Kasumi-1 (cell line): ENCODE measurements at regions not wholly inside any gene's neighbourhood (a gene's known extent, or its start where the extent isn't known, plus 50 kb on each side); places are given as distances from the start of the nearest gene placed in this dataset.
"Not testable (repeated sequence)": the region's sequence is repeated elsewhere in the genome, so short reads cannot be mapped to it uniquely, and the experiment has no call there.

Source experiments
- DNase-seq, 2 experiments: peaks; one replicate each; lab custom pipeline; 2025; lab: John Stamatoyannopoulos, UW

- DNase-seq: peak; percentile 52 to 58
Measured at GRCh38 chr1:229155472-229155871, 115.4 kb upstream of the RAB4A start.

- DNase-seq: peak; percentile 49 to 58
Measured at GRCh38 chr1:229156872-229157271, 114.0 kb upstream of the RAB4A start.

GRCh38 chr1:229157480-229157879 is 113.4 kb upstream of the RAB4A start:
- no peak for DNase-seq

- DNase-seq: no peak
Measured at GRCh38 chr1:229158341-229158921, 112.5 kb upstream of the RAB4A start.

- no peak for DNase-seq
Measured at GRCh38 chr1:229158927-229159326, 112.0 kb upstream of the RAB4A start.

DNA sequence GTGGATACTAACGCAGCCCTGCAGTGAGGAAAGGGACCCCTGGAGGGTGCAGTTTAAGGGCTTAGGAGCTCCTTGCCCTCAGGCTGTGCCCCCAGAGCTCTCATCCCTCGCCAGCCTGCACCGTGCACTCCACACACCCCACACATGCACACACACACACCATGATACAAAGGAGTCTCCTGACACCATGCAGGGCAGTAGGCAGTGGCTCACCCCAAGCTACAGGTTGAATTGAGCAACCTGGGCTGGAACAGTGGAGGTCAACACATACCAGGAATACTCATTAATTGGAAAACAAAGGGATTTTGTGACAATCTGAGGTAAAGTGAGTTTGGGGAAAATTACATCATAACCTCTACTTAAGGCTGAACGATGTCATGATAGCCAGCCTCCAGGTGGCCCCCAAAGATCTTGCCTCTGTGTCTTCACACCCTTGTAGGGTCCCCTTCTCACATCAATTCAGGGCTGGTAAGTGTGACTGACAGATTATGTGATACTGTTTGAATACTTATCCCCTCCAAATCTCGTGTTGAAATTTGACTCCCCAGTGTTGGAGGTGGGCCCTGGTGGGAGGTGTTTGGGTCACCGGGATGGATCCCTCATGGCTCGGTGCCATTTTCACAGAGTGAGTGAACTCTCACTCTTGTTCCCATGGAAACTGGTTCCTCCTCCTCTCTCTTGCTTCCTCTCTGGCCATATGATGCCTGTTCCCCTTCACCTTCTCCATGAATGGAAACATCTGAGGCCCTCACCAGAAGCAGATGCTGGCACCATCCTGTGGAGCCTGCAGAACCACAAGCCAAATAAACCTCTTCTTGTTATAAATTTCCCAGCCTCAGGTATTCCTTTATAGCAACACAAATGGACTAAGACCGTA is 111.0 kb upstream of the RAB4A start:
- DNase-seq: no peak

- DNase-seq: no peak
Measured at GRCh38 chr1:229161740-229162139, 109.2 kb upstream of the RAB4A start.

GRCh38 chr1:229162825-229163515 is 107.9 kb upstream of the RAB4A start:
- DNase-seq: no peak

GRCh38 chr1:229164348-229164747 is 106.6 kb upstream of the RAB4A start:
- no peak for DNase-seq

GRCh38 chr1:229164836-229165735 is 105.8 kb upstream of the RAB4A start:
- DNase-seq: no peak

DNA sequence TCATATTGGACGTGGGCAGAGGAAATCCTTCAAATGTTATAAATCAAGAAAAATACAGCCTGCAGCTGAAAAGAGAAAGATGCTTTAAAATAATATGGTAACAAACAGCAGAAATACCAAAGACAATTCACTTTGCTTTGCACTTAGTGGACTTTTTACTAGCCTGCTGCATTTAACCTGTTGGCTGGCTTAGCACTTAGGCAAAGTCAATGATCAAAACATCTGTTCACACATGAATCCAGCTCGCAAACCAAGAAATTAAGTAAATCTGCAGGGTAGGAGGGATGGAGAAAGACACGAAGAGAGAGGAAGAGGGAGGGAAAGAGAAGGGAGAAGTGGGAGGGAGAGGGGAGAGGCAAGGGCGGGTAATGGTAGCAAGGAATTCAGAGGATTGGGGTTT is 103.6 kb upstream of the RAB4A start:
- no peak for DNase-seq

DNA sequence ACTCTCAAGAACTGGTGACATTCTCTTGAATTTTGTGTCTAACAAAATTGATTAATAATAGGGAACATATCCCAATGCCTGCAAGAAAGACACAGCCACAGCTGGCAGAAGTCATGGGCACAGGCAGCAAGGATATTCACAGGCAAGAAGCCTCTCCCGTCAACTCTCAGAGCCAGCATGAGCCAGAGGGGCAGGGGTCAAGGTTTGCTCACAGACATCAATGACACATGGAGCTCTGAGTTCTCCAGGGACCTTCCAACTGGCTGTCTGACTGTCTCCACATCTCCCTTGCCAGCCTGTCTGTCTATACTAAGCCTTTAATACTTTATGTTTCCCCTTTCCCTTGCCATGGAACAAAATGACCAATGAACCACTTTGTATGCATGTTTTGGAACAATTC is 101.5 kb upstream of the RAB4A start:
- no peak for DNase-seq

DNA sequence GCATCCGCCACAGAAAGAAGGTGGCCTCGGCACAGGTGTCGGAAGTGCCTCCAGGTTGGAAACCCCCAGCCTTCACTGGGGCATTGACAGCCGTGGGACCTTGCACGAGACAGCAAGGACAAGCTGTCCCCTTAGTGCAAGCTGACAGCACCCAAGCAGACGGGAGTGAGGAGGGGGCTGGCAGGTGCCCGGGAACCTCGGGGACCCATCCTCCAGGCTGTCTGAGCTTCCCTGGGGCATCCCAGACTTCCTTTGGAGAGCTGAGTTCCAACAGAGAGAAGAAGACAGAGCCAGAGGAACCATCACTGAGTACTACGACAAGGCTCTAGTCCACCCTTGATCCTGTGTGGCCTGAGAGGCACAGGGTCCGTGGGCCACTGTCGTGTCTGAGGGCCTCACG is 100.6 kb upstream of the RAB4A start:
- no peak for DNase-seq

DNA sequence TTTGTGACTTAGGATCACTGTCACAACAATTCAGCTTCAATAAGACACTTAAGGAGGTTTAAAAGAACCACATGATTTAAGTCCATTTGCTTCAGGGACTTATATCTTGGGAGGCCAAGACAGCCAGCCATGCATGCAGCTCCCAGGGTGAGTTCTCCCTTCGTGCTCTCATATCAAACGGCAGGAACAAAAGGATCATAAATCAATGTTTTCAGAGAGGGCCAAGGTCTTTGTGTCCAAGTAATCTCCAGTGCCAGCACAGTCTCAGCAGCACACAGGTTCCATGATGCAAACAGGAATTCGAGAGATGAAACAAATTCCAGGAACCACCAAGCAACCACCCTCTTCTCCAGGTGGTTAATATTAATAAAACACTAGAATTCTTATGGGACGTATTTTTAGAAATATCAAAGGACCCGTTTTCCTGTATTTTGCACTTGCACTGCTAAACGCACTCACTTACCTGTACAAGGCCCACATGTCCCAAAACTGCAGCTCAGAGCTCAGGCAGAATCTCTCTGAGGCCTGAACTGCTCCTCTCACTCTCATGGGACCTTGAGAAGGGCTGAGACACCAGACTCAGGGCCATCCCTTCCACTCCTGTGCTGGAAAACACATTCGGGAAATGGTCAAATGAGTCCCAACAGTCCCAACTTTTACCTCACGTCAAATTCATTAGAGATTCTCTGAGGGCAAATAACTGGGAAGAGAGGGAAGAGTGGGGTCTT is 100.0 kb upstream of the RAB4A start:
- no peak for DNase-seq

DNA sequence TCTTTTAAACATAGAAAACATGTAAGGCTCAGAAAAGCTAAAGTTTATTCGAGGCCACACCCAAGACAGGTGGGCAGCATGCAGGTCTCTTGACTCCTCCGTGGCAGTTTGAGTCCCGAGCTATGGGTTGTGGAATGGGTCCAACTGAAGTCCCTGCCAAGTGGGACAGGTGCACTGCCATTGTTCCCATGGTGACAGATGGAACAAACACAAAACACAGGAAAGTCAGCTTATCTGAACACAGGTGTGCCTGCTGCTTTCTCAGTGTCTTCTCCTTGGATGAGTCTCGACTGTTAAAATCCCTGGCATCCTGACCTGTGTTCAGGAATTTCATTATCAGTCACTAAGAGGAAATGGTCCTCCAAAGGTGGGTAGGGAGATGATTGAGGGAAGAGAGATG is 99.0 kb upstream of the RAB4A start:
- DNase-seq: no peak

DNA sequence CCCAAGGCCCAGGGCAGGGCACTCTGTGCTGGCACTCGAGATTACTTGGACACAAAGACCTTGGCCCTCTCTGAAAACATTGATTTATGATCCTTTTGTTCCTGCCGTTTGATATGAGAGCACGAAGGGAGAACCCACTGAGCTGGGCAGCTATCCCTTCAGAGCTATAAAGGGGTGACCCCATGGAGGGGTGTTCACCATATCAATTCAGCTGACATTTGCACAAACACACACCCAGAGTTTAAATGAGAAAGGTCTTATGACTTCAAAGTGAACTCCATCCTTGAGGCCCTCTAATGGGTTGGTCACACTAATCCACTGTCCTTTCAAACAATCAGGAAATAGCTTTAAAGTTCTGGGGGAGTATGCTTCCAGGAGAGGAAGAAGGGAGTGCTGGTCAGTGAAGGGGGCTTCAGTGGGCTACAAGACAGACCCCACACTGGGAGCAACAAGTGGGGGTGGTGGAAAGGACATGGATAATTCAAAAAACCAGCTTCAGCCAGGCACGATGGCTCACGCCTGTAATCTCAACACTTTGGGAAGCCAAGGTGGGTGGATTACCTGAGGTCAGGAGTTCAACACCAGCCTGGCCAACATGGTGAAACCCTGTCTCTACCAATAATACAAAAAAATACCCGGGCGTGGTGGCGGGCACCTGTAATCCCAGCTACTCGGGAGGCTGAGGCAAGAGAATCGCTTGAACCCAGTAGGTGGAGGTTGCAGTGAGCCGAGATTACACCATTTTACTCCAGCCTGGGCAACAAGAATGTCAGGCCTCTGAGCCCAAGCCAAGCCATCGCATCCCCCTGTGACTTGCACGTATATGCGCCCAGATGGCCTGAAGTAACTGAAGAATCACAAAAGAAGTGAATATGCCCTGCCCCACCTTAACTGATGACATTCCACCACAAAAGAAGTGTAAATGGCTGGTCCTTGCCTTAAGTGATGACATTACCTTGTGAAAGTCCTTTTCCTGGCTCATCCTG is 97.1 kb upstream of the RAB4A start:
- DNase-seq: not testable (repeated sequence)

- not testable (repeated sequence) for DNase-seq
Measured at GRCh38 chr1:229175297-229175696, 95.6 kb upstream of the RAB4A start.

DNA sequence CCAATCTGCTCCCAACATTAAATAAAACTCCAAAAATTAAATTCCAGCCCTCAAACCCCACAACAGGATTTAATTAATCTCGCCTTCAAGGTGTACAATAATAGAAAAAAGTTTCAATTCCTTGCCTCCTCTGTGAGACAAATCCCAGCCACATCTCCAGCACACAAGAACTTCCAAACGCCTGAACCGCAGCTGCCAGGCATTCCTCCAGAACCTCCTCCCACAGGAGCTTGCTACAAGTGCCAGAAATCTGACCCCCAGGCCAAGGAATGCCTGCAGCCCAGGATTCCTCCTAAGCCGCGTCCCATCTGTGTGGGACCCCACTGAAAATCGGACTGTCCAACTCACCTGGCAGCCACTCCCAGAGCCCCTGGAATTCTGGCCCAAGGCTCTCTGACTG is 94.5 kb upstream of the RAB4A start:
- not testable (repeated sequence) for DNase-seq

- DNase-seq: no peak
Measured at GRCh38 chr1:229180161-229180560, 90.8 kb upstream of the RAB4A start.

DNA sequence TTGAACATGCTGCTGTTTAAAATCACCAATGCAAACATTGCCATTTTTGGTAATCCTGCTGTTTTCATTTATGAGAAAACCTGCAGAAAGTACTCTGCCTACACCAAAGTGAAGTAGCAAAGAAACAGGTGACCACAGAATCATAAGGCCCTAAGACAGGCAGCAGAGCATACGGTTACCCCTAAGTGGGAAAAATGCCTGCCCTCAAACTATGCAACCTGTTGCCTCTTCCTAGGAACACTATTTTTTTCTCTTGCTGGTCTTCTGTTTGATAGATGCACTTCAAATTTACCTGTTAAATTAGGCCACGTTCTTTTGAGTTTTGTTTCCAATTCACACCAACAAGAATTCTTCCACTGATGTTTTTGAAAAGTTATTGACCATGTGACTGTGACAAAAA is 89.5 kb upstream of the RAB4A start:
- DNase-seq: no peak
